ENCODE measurements at regions not wholly inside any gene's neighbourhood (a gene's known extent, or its start where the extent isn't known, plus 50 kb on each side); places are given as distances from the start of the nearest gene placed in this dataset.

DNA sequence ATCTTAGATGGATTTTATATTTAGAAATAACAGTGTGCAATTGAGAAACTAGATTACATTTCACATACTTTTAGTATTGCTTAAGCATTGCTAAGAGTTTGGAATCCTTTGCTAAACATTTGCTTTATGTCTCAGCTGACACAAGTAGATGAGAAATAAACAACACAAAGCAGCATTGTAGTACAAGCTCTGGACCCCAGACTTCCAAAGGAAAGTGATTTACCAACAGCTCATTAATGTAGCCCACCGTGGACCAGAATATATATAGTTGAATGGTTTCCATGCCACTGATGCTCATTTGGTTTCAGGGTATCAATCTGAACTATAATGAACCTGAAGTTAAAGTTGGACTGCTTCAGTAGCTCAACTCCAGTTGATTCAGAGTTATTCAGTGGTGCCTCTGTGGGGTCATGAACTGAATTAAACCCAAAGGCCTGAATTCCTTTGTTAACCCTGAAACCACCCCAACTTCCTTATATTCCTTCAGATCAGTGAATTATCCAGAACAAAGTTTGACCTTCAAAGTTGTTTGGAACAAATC is 132.1 kb upstream of the NEIL3 start:
- no peak for DNase-seq (ENCODE audit: low spot score)
- no peak for TF ChIP-seq CTCF (IDR thresholded peaks at IDR 0.05)
- peak overlapping the region; percentile 22 for H3K4me3 ChIP-seq
- H3K27ac ChIP-seq = peak overlapping the region in 1 of 2 donors; percentile 69

GRCh38 chr4:177178246-177178645 is 131.4 kb upstream of the NEIL3 start:
- no peak for TF ChIP-seq CTCF (IDR thresholded peaks at IDR 0.05)
- no peak for DNase-seq (ENCODE audit: low spot score)
- Histone ChIP-seq H3K27ac (no peak overlapping the region), H3K4me3 (no peak overlapping the region)

DNA sequence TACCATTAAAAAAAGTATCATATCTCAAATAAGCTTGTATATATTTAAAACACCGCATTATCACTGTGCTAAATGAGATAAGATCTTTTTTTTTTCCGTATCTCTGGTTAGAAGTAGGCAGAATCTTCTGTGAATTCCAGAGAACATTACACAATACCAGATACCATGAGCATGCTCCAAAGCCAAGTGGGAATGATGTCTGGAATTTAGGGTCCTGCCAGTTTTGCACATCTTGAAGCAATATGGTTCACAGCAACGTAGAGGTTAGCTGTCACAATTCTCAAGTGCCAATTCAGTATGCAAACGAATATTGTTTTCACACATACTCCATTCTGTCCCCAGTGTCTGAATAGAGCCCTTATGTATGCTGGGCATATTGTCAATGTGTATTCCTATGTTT is 127.5 kb upstream of the NEIL3 start:
- H3K27ac ChIP-seq = no peak overlapping the region
- DNase-seq (ENCODE audit: low spot score) = no peak
- TF ChIP-seq CTCF (IDR thresholded peaks at IDR 0.05) = no peak
- no peak overlapping the region for H3K4me3 ChIP-seq

DNA sequence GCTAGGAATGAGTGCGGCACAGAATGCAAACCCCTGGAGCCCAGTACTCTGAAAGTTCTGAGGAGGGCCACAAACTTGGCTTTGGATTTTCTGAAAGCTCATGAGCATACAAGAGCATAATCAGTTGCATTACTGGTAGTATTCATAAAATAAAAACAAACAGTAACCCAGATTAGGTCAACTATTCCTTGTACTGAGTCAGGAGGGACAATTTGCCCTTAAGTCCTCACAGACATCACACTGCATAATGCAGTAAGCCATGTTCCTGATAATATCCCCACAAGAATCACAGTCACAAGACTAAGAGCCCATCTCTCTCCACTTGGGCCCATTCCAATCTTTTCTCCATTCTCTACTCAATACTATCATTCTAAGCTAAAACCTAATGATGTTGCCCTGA is 126.9 kb upstream of the NEIL3 start:
- Histone ChIP-seq H3K4me3 (no peak overlapping the region), H3K27ac (no peak overlapping the region)
- no peak for TF ChIP-seq CTCF (IDR thresholded peaks at IDR 0.05)
- DNase-seq (ENCODE audit: low spot score) = no peak

GRCh38 chr4:177185151-177185550 is 124.5 kb upstream of the NEIL3 start:
- no peak for DNase-seq (ENCODE audit: low spot score)
- Histone ChIP-seq H3K27ac (no peak overlapping the region), H3K4me3 (no peak overlapping the region)
- no peak for TF ChIP-seq CTCF (IDR thresholded peaks at IDR 0.05)

GRCh38 chr4:177185579-177185978 is 124.1 kb upstream of the NEIL3 start:
- TF ChIP-seq CTCF (IDR thresholded peaks at IDR 0.05) = no peak
- Histone ChIP-seq H3K4me3 (no peak overlapping the region), H3K27ac (no peak overlapping the region)
- no peak for DNase-seq (ENCODE audit: low spot score)

- H3K27ac ChIP-seq = no peak overlapping the region
- DNase-seq (ENCODE audit: low spot score) = no peak
- TF ChIP-seq CTCF (IDR thresholded peaks at IDR 0.05) = no peak
- no peak overlapping the region for H3K4me3 ChIP-seq
Measured at GRCh38 chr4:177187371-177187770, 122.3 kb upstream of the NEIL3 start.
